Pancreas (tissue), 10 donors: ENCODE measurements at regions not wholly inside any gene's neighbourhood (a gene's known extent, or its start where the extent isn't known, plus 50 kb on each side); places are given as distances from the start of the nearest gene placed in this dataset.

Experiments
- ATAC-seq, 4 donors: fragments of 200-7000 bp; cut with Tn5 transposase; one replicate each; pipeline versions ENCODE4 v1.8.0 to v1.9.1; 2020; ENCODE audit warnings: mild to moderate bottlenecking in 4 of 4, moderate library complexity in 4 of 4
- DNase-seq, 6 donors: peaks; one replicate each; pipeline ENCODE4 v3.0.0-alpha.2; 2020
- FAIRE-seq: peaks from 2 replicates; lab custom pipeline; 2012; peaks lifted over from hg19 to GRCh38; lab: Jason Lieb, UNC
- H3K27ac ChIP-seq, 4 donors: fragments of 200-600 bp; sonication (generic); 1 replicate in 3 of 4; 2 replicates in 1 of 4; pipeline versions ENCODE4 v1.5.0 to v1.8.0; 2020
- H3K27me3 ChIP-seq, 4 donors: fragments of 200-600 bp; one replicate each; pipeline ENCODE4 v1.8.0; 2021
- H3K36me3 ChIP-seq, 3 donors: fragments of 200-600 bp; sonication (generic) in 1 of 3; one replicate each; pipeline versions ENCODE4 v1.5.0 to v1.8.0; 2020 to 2021
- H3K4me1 ChIP-seq, 3 donors: fragments of 200-600 bp; one replicate each; pipeline ENCODE4 v1.8.0; 2021
- H3K4me3 ChIP-seq, 4 donors: fragments of 200-600 bp; sonication (generic) in 2 of 4; one replicate each; pipeline versions ENCODE4 v1.5.0 to v1.8.0; 2020 to 2021
- H3K9me3 ChIP-seq, 4 donors: fragments of 200-600 bp; one replicate each; pipeline ENCODE4 v1.8.0; 2021
- WGBS, 2 donors: extraction: QIAGEN DNeasy Blood & Tissue Kit; methylation state at CpG; one replicate each; pipeline ENCODE4 v1.1.7; 2013; 5-methylcytosine and 5-hydroxymethylcytosine counted together
- intact Hi-C, 3 donors: fragments of 100-400 bp; cut with DNase I; formaldehyde crosslinking; loops; one replicate each; pipeline versions ENCODE4 v1.11.1 to v1.14.2; 2022
- TF ChIP-seq, protein P1 (sequence below), 4 donors: fragments of 200-600 bp; sonication (generic) in 3 of 4; IDR thresholded peaks; one replicate each; pipeline versions ENCODE4 v1.5.0 to v1.8.0; 2021; ENCODE audit warnings: antibody characterized with exemption in 4 of 4
- donor health status: healthy with polysubstance abuse.
- donor health status: DM: no; HTN: no; CAD: no; lungs with moderate emphysema.
- donor health status: DM: no; HTN: no; CAD: no.
- donor health status: control.
- donor health status: control.
- donor health status: Bipolar disorder and iron deficiency.
- donor health status: DM: yes; HTN: yes; CAD: no.
- donor health status: DM: no; HTN: no; CAD: no.
- donor health status: DM: no; HTN: no; CAD: no.
- donor health status: DM: yes; HTN: yes; CAD: no.

DNA sequence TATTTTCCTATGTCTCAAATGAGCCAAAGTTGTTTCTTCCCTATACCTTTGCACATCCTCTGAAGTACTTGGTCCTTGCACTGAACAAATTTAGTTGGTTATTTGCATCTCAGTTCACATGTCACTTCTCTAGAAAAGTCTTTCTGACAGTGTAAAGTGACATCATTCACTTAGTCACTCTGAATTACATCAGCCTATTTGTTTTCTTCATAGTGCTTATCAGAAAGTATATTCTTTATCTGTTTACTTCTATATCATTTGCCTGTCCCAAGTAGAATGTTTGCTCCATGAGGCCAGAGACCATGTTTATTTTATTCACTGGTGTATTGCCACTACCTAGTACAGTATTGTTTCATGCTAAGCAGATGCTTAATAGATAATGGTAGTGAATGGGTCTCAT, 173.7 kb downstream of the HNMT start:
- FAIRE-seq, result no peak

DNA sequence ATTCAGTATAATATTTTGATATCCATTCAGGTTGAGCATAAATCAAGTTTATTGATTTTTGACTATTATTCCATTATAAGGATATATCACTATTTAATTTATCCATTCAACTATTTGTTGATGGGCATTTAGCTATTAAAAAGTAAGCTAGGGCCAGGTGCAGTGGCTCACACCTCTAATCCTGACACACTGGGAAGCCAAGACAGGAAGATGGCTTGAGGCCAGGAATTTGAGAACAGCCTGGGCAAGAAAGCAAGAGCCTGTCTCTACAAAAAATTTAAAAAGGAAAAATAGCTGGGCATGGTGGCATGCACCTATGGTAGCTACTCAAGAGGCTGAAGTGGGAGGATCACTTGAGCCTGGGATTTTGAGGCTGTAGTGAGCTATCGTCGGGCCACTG, 183.5 kb downstream of the HNMT start:
- Histone ChIP-seq H3K27ac (no peak overlapping the region), H3K4me3 (no peak overlapping the region), H3K9me3 (no peaks in the 10 kb centered on the region), H3K36me3 (no peaks in the 10 kb centered on the region), H3K27me3 (no peaks in the 10 kb centered on the region), H3K4me1 (no peaks in the 10 kb centered on the region)
- intact Hi-C loops, result no loop called here
- WGBS, 2 donors, result 36 to 44% methylated on average over 2 of the region's 2 CpGs
- ATAC-seq (peak; percentile 77 to 91 (median 87)), DNase-seq (peak in 4 of 6 donors; percentile 35 to 63 (median 58)), FAIRE-seq (no peak)
- TF ChIP-seq, protein P1, sequence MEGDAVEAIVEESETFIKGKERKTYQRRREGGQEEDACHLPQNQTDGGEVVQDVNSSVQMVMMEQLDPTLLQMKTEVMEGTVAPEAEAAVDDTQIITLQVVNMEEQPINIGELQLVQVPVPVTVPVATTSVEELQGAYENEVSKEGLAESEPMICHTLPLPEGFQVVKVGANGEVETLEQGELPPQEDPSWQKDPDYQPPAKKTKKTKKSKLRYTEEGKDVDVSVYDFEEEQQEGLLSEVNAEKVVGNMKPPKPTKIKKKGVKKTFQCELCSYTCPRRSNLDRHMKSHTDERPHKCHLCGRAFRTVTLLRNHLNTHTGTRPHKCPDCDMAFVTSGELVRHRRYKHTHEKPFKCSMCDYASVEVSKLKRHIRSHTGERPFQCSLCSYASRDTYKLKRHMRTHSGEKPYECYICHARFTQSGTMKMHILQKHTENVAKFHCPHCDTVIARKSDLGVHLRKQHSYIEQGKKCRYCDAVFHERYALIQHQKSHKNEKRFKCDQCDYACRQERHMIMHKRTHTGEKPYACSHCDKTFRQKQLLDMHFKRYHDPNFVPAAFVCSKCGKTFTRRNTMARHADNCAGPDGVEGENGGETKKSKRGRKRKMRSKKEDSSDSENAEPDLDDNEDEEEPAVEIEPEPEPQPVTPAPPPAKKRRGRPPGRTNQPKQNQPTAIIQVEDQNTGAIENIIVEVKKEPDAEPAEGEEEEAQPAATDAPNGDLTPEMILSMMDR (IDR thresholded peaks at IDR 0.05), result no peak

More for the DNA sequence above, 173.7 kb downstream of the HNMT start:
- ATAC-seq (peak in 1 of 4 donors; percentile 14), DNase-seq (no peak)
- Histone ChIP-seq H3K4me1 (no peaks in the 10 kb centered on the region), H3K4me3 (no peak overlapping the region), H3K36me3 (no peaks in the 10 kb centered on the region), H3K9me3 (no peaks in the 10 kb centered on the region), H3K27ac (no peak overlapping the region), H3K27me3 (no peaks in the 10 kb centered on the region)
- TF ChIP-seq, protein P1 (IDR thresholded peaks at IDR 0.05), result no peak
- intact Hi-C loops, result no loop called here

DNA sequence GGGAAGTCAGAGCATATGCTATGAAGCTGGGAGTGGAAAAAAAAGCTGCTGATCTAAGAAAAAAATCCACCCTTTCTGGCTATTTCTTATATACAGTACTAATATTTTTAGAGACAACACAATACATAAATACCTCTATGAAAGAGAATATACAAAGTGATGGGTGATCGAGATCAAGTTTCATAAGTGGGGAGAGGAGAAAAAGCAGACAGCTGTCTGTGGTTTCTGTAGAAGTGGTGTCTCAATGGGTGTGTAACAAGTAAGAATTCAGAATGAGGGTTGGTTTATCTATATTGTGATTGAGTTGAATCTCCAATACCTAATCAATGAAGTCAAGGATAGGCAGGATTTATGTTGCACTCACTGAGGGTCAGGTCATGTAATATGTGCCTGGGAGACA, 191.0 kb downstream of the HNMT start:
- Histone ChIP-seq H3K4me3 (no peak overlapping the region), H3K27ac (no peak overlapping the region), H3K27me3 (no peaks in the 10 kb centered on the region), H3K4me1 (no peaks in the 10 kb centered on the region), H3K9me3 (no peaks in the 10 kb centered on the region), H3K36me3 (no peaks in the 10 kb centered on the region)
- TF ChIP-seq, protein P1 (IDR thresholded peaks at IDR 0.05), result no peak
- intact Hi-C loops, result no loop called here
- FAIRE-seq, result no peak
- no peak for DNase-seq
- ATAC-seq, result no peak
- WGBS, 2 donors, result 97% methylated on average over 1 of the region's 1 CpG

DNA sequence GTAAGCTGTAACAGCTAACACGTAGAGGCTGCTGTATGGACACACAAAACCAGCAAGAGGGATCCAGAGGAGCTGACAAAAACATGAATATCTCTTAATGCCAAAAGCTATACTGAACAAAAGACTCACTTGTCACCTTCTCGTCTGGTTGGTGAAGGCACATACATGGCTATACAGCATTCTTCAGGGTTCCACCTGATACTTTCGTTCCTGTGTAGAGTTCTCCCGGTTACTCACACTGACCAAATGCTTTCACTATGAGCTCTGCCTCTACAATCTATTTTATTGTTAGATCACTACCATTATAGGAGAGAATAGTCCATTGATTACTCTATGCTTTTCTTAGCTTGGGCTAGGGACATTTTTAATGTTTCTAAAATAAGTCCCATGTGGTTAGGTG, 193.1 kb downstream of the HNMT start:
- H3K4me1 ChIP-seq, result no peaks in the 10 kb centered on the region
- ATAC-seq, result no peak
- H3K27me3 ChIP-seq, result no peaks in the 10 kb centered on the region
- H3K9me3 ChIP-seq, result no peaks in the 10 kb centered on the region
- H3K4me3 ChIP-seq, result no peak overlapping the region
- H3K36me3 ChIP-seq, result no peaks in the 10 kb centered on the region
- FAIRE-seq, result no peak
- TF ChIP-seq, protein P1 (IDR thresholded peaks at IDR 0.05), result no peak
- DNase-seq, result no peak
- 89 to 93% methylated on average over 4 of the region's 4 CpGs for whole genome bisulfite sequencing, 2 donors
- no peak overlapping the region for H3K27ac ChIP-seq
- intact Hi-C loops, result no loop called here

DNA sequence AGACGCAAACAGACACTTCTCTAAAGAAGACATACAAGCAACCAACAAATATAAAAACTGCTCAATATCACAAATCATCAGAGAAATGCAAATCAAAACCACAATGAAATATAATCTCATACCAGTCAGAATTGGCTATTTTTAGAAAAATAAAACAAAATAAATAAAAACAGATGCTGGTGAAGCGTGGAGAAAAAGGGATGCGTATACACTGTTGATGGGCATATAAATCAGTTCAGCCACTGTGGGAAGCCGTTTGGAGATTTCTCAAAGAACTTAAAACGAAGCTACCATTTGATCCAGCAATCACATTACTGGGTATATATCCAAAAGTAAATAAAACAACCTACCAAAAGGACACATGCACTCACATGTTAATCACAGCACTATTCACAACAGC, 206.2 kb downstream of the HNMT start:
- TF ChIP-seq, protein P1 (IDR thresholded peaks at IDR 0.05), result no peak
- intact Hi-C loops, result no loop called here
- Histone ChIP-seq H3K4me3 (no peak overlapping the region), H3K9me3 (no peaks in the 10 kb centered on the region), H3K36me3 (no peaks in the 10 kb centered on the region), H3K4me1 (no peaks in the 10 kb centered on the region), H3K27me3 (no peaks in the 10 kb centered on the region), H3K27ac (no peak overlapping the region)
- FAIRE-seq (no peak), DNase-seq (no peak), ATAC-seq (no peak)
- WGBS, 2 donors, result 73 to 83% methylated on average over 5 of the region's 5 CpGs
